ENCODE measurements at regions not wholly inside any gene's neighbourhood (a gene's known extent, or its start where the extent isn't known, plus 50 kb on each side); places are given as distances from the start of the nearest gene placed in this dataset.

DNA sequence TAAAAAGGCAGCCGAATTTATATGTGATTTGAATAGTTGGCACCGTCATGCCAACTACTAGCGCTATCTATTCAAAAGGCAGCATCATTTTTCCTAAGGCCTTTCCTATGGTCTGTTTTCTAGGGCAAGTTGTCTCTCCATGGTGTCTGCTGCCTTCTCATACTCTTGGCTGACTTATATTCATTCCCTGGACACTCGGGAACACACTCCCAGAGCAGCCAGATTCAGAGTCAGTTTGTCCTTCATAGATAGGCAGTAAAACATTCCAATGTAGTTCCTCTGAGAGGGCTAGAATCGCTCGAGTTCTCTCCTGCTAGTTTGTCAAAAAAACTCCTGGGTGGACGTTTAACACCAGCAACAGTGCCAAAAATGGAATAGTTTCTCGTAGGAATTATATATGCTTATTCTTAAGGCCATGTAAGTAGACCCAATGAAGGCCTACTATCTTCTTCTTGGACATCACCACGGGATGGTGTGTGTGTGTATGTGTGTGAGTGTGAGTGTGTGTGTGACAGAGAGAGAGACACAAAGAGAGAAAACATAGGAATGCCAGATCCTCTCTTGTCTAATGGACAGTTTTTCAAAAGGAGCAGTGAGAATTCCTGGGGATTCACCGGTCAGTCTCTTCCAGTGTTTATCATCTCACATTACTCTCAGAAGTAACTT lies 129.3 kb upstream of the CTAGE1 start:
- H3K79me2 ChIP-seq (ENCODE audit: insufficient read depth, low read length) = no peaks in the 10 kb centered on the region
- no peak overlapping the region for H3K4me2 ChIP-seq (ENCODE audit: insufficient read depth, low read length)
- DNase-seq (no peak), ATAC-seq (ENCODE audit: insufficient read depth, low read depth) (no peak)
- no peaks in the 10 kb centered on the region for H4K20me1 ChIP-seq (ENCODE audit: insufficient read depth, low read length)
- H3K9me3 ChIP-seq (ENCODE audit: insufficient read depth, low read length, severe bottlenecking) = no peaks in the 10 kb centered on the region
- no peak overlapping the region for H3K27ac ChIP-seq (ENCODE audit: low read length)
- no peak overlapping the region for H3K9ac ChIP-seq (ENCODE audit: low read depth, low read length)
- H3K36me3 ChIP-seq (ENCODE audit: insufficient read depth, low read length) = no peaks in the 10 kb centered on the region
- H3K4me1 ChIP-seq (ENCODE audit: insufficient read depth, low read length) = no peaks in the 10 kb centered on the region
- peaks cover 4% of the 10 kb centered on the region for H3K27me3 ChIP-seq (ENCODE audit: insufficient read depth, low read length, poor library complexity)
- H2AFZ ChIP-seq (ENCODE audit: low read depth, low read length) = no peak overlapping the region
- no peak overlapping the region for H3K4me3 ChIP-seq (ENCODE audit: low read depth in 1 of 2, low read length in 2 of 2)
- TF ChIP-seq, protein P1, sequence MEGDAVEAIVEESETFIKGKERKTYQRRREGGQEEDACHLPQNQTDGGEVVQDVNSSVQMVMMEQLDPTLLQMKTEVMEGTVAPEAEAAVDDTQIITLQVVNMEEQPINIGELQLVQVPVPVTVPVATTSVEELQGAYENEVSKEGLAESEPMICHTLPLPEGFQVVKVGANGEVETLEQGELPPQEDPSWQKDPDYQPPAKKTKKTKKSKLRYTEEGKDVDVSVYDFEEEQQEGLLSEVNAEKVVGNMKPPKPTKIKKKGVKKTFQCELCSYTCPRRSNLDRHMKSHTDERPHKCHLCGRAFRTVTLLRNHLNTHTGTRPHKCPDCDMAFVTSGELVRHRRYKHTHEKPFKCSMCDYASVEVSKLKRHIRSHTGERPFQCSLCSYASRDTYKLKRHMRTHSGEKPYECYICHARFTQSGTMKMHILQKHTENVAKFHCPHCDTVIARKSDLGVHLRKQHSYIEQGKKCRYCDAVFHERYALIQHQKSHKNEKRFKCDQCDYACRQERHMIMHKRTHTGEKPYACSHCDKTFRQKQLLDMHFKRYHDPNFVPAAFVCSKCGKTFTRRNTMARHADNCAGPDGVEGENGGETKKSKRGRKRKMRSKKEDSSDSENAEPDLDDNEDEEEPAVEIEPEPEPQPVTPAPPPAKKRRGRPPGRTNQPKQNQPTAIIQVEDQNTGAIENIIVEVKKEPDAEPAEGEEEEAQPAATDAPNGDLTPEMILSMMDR (IDR thresholded peaks at IDR 0.05; ENCODE audit: borderline replicate concordance, extremely low read depth, low read length, poor library complexity, severe bottlenecking) = no peak

DNA sequence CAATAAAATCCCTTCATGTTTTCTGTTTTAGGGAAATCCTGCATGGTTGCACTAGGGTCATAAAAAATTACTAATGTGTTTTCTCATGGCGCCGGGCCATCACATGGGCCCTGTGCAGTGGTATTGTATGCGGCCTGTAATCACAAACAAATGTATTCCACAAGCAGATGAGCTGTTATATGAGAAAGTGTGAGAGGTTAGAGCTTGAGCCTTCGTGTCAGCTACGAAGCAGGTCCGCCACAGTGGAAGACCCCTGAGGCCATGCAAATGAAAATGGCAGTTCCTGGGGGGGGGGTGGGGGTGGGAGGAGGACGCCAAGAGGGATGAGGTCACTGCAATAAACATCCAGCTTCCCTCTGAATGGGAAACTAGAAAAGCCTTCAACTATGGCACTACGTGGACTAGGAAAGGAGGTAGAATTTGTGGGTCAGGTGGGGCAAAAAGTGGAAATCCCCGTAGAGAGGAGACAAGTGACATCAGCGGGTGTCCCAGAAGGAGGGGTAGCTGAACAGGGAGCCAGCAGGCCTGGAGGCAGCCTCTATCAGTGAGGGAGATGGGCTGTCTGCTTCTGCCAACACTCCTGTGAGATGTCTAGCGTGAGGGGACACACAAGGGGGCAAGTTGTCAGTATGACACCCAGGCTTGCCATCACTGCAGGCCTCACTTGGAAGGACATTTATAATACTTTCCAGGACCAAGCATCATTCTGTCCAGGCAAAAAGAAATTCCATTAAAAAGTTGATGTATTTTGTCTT lies 130.3 kb upstream of the CTAGE1 start:
- no peak overlapping the region for H3K4me2 ChIP-seq (ENCODE audit: insufficient read depth, low read length)
- no peak for DNase-seq
- no peak for TF ChIP-seq EZH2 (IDR thresholded peaks at IDR 0.05; ENCODE audit: borderline replicate concordance, low read depth, low read length, severe bottlenecking)
- TF ChIP-seq, protein P1 (IDR thresholded peaks at IDR 0.05; ENCODE audit: borderline replicate concordance, extremely low read depth, low read length, poor library complexity, severe bottlenecking) = no peak

DNA sequence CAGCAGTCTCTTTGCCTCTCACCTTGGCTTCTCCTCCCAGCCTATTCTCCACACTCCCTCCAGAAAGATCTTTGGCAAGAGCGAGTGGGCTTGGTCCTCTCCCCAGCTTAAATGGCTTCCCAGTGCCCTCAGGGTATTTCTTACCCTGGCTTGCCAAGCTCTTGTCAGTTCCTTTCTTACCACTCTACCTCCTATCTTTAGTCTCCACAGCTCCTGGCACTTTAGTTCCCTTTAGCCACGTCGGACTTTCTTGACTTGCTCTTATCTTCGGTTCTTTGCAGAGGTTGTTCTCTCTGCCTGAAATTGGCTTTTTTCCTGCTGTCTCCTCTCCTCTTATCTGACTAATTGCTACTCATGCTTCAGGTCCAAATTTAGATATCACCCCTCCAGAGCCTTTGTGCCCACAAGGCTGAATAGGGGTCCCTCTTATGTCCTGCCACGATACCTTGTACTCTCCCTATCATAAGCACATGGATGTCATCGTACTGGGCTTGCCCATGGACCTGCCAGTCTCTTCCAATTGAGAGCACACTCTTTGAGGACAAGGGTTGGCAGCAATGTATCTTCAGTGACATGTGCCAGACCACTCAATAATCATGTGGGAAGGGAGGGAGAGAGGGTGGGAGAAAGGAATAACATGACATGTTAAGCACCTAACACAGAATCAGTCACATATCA lies 131.7 kb upstream of the CTAGE1 start:
- Histone ChIP-seq H3K4me1 (ENCODE audit: insufficient read depth, low read length) (no peaks in the 10 kb centered on the region), H2AFZ (ENCODE audit: low read depth, low read length) (no peak overlapping the region)
- ATAC-seq (ENCODE audit: insufficient read depth, low read depth) = no peak

More for the DNA sequence above, 130.3 kb upstream of the CTAGE1 start:
- H3K4me3 ChIP-seq (ENCODE audit: low read depth in 1 of 2, low read length in 2 of 2) = no peak overlapping the region
- no peaks in the 10 kb centered on the region for H3K9me3 ChIP-seq (ENCODE audit: insufficient read depth, low read length, severe bottlenecking)
- H3K27me3 ChIP-seq (ENCODE audit: insufficient read depth, low read length, poor library complexity) = peaks cover 4% of the 10 kb centered on the region
- no peaks in the 10 kb centered on the region for H4K20me1 ChIP-seq (ENCODE audit: insufficient read depth, low read length)
- no peak for ATAC-seq (ENCODE audit: insufficient read depth, low read depth)
- no peaks in the 10 kb centered on the region for H3K79me2 ChIP-seq (ENCODE audit: insufficient read depth, low read length)
- no peaks in the 10 kb centered on the region for H3K36me3 ChIP-seq (ENCODE audit: insufficient read depth, low read length)
- no peaks in the 10 kb centered on the region for H3K4me1 ChIP-seq (ENCODE audit: insufficient read depth, low read length)
- H2AFZ ChIP-seq (ENCODE audit: low read depth, low read length) = no peak overlapping the region
- no peak overlapping the region for H3K9ac ChIP-seq (ENCODE audit: low read depth, low read length)
- no peak overlapping the region for H3K27ac ChIP-seq (ENCODE audit: low read length)

More for the DNA sequence above, 131.7 kb upstream of the CTAGE1 start:
- TF ChIP-seq, protein P1 (IDR thresholded peaks at IDR 0.05; ENCODE audit: borderline replicate concordance, extremely low read depth, low read length, poor library complexity, severe bottlenecking) = no peak
- TF ChIP-seq EZH2 (IDR thresholded peaks at IDR 0.05; ENCODE audit: borderline replicate concordance, low read depth, low read length, severe bottlenecking) = no peak
- Histone ChIP-seq H3K9me3 (ENCODE audit: insufficient read depth, low read length, severe bottlenecking) (no peaks in the 10 kb centered on the region), H3K9ac (ENCODE audit: low read depth, low read length) (no peak overlapping the region), H4K20me1 (ENCODE audit: insufficient read depth, low read length) (no peaks in the 10 kb centered on the region), H3K27me3 (ENCODE audit: insufficient read depth, low read length, poor library complexity) (peaks cover 4% of the 10 kb centered on the region), H3K4me2 (ENCODE audit: insufficient read depth, low read length) (no peak overlapping the region), H3K4me3 (ENCODE audit: low read depth in 1 of 2, low read length in 2 of 2) (no peak overlapping the region), H3K36me3 (ENCODE audit: insufficient read depth, low read length) (no peaks in the 10 kb centered on the region), H3K27ac (ENCODE audit: low read length) (no peak overlapping the region), H3K79me2 (ENCODE audit: insufficient read depth, low read length) (no peaks in the 10 kb centered on the region)
- DNase-seq = no peak

Data from DND-41 (cell line).